C4-2B (cell line): ENCODE measurements at regions not wholly inside any gene's neighbourhood (a gene's known extent, or its start where the extent isn't known, plus 50 kb on each side); places are given as distances from the start of the nearest gene placed in this dataset.

ENCODE experiments used
- H3K27ac ChIP-seq: fragments of 450-650 bp; 2 replicates; pipeline ENCODE4 v1.5.1; 2017
- CTCF ChIP-seq: fragments of 450-650 bp; conservative IDR thresholded peaks from 2 replicates; pipeline ENCODE4 v1.5.1; 2017; ENCODE audit warnings: mild to moderate bottlenecking
- ZFX ChIP-seq: fragments of 450-650 bp; IDR thresholded peaks from 2 replicates; pipeline ENCODE4 v1.6.1; 2017

- TF ChIP-seq CTCF (no peak), ZFX (no peak)
- H3K27ac ChIP-seq, result no peak overlapping the region
Observed at GRCh38 chr10:129192344-129193128, 274.5 kb upstream of the MGMT start.

GRCh38 chr10:129193148-129193547 lies 273.9 kb upstream of the MGMT start:
- H3K27ac ChIP-seq, result no peak overlapping the region
- TF ChIP-seq CTCF, result no peak
- no peak for TF ChIP-seq ZFX

GRCh38 chr10:129194181-129194870 lies 272.7 kb upstream of the MGMT start:
- TF ChIP-seq CTCF, result no peak
- no peak for TF ChIP-seq ZFX
- no peak overlapping the region for H3K27ac ChIP-seq

GRCh38 chr10:129199826-129200225 lies 267.2 kb upstream of the MGMT start:
- no peak for TF ChIP-seq CTCF
- no peak for TF ChIP-seq ZFX
- no peak overlapping the region for H3K27ac ChIP-seq

GRCh38 chr10:129203819-129204218 lies 263.2 kb upstream of the MGMT start:
- no peak overlapping the region for H3K27ac ChIP-seq
- no peak for TF ChIP-seq CTCF

GRCh38 chr10:129207297-129207696 lies 259.7 kb upstream of the MGMT start:
- no peak for TF ChIP-seq ZFX
- no peak for TF ChIP-seq CTCF
- no peak overlapping the region for H3K27ac ChIP-seq

GRCh38 chr10:129210876-129211275 lies 256.2 kb upstream of the MGMT start:
- no peak for TF ChIP-seq ZFX
- no peak for TF ChIP-seq CTCF

More at GRCh38 chr10:129210876-129211275, 256.2 kb upstream of the MGMT start:
- no peak overlapping the region for H3K27ac ChIP-seq
